Panc1 (cell line): ENCODE measurements at regions not wholly inside any gene's neighbourhood (a gene's known extent, or its start where the extent isn't known, plus 50 kb on each side); places are given as distances from the start of the nearest gene placed in this dataset.
"Not testable (repeated sequence)": the region's sequence is repeated elsewhere in the genome, so short reads cannot be mapped to it uniquely, and the experiment has no call there.

Experiments
- SIN3A ChIP-seq: IDR thresholded peaks from 2 replicates; pipeline ENCODE4 v1.6.1; 2012; ENCODE audit warnings: low read depth, mild to moderate bottlenecking, low read length, moderate library complexity, borderline replicate concordance; ENCODE audit not compliant: insufficient read depth
- TF ChIP-seq, protein P1 (sequence below): fragments of 450-650 bp; IDR thresholded peaks from 2 replicates; pipeline ENCODE4 v1.5.1; 2017; ENCODE audit warnings: mild to moderate bottlenecking
- TF ChIP-seq, protein P2 (sequence below), 2 experiments: IDR thresholded peaks; 2 replicates each; pipeline ENCODE4 v1.6.1; 2011 to 2012; ENCODE audit warnings: low read depth in 2 of 2, control low read depth in 1 of 2, low read length in 1 of 2, mild to moderate bottlenecking in 1 of 2, moderate library complexity in 1 of 2; ENCODE audit not compliant: insufficient read depth in 1 of 2

DNA sequence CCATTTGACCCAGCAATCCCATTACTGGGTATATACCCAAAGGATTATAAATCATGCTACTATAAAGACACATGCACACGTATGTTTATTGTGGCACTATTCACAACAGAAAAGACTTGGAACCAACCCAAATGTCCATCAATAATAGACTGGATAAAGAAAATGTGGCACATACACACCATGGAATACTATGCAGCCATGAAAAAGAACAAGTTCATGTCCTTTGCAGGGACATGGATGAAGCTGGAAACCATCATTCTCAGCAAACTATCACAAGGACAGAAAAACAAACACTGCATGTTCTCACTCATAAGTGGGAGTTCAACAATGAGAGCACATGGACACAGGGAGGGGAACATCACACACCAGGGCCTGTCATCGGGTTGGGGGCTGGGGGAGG, 225.9 kb upstream of the SETMAR start:
- TF ChIP-seq, protein P1, sequence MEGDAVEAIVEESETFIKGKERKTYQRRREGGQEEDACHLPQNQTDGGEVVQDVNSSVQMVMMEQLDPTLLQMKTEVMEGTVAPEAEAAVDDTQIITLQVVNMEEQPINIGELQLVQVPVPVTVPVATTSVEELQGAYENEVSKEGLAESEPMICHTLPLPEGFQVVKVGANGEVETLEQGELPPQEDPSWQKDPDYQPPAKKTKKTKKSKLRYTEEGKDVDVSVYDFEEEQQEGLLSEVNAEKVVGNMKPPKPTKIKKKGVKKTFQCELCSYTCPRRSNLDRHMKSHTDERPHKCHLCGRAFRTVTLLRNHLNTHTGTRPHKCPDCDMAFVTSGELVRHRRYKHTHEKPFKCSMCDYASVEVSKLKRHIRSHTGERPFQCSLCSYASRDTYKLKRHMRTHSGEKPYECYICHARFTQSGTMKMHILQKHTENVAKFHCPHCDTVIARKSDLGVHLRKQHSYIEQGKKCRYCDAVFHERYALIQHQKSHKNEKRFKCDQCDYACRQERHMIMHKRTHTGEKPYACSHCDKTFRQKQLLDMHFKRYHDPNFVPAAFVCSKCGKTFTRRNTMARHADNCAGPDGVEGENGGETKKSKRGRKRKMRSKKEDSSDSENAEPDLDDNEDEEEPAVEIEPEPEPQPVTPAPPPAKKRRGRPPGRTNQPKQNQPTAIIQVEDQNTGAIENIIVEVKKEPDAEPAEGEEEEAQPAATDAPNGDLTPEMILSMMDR = not testable (repeated sequence)
- TF ChIP-seq SIN3A = not testable (repeated sequence)
- TF ChIP-seq, protein P2, sequence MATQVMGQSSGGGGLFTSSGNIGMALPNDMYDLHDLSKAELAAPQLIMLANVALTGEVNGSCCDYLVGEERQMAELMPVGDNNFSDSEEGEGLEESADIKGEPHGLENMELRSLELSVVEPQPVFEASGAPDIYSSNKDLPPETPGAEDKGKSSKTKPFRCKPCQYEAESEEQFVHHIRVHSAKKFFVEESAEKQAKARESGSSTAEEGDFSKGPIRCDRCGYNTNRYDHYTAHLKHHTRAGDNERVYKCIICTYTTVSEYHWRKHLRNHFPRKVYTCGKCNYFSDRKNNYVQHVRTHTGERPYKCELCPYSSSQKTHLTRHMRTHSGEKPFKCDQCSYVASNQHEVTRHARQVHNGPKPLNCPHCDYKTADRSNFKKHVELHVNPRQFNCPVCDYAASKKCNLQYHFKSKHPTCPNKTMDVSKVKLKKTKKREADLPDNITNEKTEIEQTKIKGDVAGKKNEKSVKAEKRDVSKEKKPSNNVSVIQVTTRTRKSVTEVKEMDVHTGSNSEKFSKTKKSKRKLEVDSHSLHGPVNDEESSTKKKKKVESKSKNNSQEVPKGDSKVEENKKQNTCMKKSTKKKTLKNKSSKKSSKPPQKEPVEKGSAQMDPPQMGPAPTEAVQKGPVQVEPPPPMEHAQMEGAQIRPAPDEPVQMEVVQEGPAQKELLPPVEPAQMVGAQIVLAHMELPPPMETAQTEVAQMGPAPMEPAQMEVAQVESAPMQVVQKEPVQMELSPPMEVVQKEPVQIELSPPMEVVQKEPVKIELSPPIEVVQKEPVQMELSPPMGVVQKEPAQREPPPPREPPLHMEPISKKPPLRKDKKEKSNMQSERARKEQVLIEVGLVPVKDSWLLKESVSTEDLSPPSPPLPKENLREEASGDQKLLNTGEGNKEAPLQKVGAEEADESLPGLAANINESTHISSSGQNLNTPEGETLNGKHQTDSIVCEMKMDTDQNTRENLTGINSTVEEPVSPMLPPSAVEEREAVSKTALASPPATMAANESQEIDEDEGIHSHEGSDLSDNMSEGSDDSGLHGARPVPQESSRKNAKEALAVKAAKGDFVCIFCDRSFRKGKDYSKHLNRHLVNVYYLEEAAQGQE (IDR thresholded peaks at IDR 0.05; ENCODE audit: insufficient read depth in 1 of 2, low read depth in 2 of 2, low read length in 1 of 2) = not testable (repeated sequence)
